HG03175 (cell line): ENCODE measurements at regions not wholly inside any gene's neighbourhood (a gene's known extent, or its start where the extent isn't known, plus 50 kb on each side); places are given as distances from the start of the nearest gene placed in this dataset.
"Not testable (repeated sequence)": the region's sequence is repeated elsewhere in the genome, so short reads cannot be mapped to it uniquely, and the experiment has no call there.

ENCODE experiments used
- ATAC-seq: cut with Tn5 transposase; IDR thresholded peaks from one replicate; pipeline ENCODE4 v1.9.1; 2021; ENCODE audit warnings: mild to moderate bottlenecking, moderate library complexity; ENCODE audit not compliant: unreplicated experiment

DNA sequence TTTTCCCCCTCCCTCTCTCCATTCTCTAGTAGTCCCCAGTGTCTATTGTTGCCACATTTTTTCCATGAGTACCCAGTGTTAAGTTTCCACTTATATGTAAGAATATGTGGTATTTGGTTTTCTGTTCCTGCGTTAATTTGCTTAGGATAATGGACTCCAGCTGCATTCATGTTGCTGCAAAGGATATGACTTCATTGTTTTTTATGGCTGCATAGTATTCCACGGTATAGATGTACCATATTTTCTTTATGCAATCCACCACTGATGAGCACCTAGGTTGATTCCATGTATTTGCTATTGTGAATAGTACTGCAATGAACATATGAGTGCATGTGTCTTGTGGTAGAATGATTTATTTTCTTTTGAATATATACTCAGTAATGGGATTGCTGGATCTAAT, 77.4 kb upstream of the MEGF10 start:
- no peak for ATAC-seq

DNA sequence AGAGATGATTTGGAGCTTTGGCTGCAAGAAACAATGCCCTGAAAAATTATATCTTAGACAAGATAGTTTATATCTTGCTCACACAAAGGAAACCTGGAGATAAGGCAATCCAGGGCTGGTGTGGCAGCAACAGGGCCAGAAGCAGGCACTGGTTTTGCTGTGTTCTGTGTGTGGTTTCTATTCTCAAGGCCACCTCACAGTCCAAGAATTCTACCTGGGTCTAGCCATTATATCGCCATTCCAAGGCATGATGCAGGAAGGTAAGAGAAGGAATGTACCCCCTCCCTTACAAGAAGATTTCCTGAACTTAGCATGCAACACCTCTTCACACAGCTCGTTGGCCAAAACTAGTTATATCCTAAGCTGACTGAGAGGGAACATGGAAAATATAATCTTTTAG, 74.5 kb upstream of the MEGF10 start:
- no peak for ATAC-seq

DNA sequence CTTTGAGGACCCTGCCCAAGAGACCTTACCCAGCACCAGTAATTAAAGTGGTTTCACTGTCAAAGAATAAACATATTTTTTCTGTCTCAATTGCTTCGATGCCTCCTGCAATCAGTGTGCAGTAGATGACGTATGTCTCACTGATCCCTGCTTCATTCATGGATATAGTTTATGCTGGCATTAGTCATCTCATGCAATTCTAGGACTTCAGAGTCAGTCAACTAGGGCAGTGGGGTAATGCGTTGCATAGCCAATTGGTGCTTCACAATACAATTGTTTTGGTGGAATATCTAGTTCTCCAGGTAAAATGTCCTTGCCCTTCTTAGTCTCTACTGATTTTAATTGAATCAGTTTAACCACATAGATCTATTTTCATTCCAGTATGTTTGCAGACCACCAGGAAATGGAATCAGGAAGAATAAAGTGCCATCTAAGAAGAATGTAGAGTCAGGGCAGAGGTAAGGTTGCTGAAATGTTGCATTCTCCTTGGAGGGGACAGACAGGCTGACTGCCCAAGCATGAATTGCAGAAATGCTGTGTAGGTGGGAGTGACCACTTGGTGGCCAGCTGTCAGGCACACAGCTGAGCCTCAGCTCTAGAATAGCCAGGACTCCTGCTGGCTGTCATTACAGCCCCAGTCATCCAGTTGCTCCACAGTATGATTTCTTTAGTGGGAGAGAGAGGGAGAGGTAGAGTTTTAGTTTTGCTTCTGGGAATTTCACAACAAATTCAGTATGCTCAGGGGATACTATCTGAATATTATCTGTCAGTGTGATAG, 73.5 kb upstream of the MEGF10 start:
- no peak for ATAC-seq

DNA sequence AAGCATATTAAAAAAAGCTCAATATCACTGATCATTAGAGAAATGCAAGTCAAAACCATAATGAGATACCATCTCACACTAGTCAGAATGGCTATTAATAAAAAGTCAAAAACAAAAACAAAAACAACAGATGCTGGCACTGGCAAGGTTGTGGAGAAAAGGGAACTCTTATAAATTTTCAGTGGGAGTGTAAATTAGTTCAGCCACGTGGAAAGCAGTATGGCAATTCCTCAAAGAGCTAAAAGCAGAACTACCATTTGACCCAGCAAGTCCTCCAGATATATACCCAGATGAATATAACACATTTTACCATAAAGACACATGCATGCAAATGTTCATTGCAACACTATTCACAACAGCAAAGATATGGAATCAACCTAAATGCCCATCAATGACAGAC, 68.7 kb upstream of the MEGF10 start:
- not testable (repeated sequence) for ATAC-seq

DNA sequence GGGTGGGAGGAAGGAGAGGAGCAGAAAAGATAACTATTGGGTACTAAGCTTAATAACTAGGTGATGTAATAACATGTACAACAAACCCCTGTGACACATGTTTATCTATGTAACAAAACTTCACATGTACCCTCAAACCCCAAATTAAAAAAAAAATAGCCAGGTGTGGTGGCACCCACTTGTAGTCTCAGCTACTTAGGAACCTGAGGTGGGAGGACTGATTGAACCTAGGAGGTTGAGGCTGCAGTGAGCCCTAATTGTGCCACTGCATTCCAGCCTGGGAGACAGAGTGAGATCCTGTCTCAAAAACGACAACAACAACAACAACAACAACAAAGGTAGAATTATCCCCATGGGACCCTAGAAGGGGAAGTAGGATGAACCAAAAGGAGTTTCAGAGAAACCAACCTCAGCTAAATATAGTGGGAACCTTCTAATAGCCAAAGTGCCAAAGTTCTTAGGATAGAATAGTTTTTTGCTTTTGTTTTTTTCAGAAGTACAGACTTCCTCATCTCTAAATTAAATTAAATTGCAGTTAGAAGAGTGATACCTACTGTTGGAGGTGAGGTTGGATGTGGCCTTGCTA, 67.9 kb upstream of the MEGF10 start:
- ATAC-seq, result peak; percentile 68

DNA sequence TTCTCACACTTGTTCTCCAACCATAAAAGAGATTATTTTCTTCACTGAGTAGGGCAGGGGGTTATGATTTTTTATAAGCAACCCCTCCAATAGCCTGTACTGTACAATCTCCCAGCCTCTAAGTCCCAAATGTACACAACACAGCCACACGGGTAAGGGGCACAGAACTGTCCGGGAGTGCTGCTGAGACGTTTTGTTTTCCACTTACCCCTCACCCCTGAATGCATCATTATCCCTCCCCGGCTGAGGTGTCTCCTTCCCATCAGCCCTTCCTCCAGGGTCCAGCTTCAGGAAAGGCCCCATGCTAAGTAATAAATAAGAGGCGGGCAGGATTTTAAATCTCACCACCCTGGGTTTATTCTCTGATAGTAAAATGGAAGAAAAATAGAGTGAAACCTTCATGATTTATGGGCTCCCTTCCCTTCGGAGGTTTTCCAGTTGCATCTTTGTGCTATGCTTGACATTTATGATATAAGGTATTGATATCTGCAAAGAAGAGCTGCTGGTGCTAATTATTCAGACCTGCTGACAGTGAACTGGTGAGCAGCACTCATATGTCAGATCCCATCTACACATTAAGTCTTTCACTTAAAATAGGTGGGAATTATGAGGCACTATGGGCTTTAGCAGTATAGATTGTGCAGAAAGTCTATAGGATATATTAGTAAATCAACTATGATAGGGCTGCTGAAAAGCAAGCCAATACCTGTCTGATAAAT, 67.2 kb upstream of the MEGF10 start:
- ATAC-seq, result peak; percentile 13

DNA sequence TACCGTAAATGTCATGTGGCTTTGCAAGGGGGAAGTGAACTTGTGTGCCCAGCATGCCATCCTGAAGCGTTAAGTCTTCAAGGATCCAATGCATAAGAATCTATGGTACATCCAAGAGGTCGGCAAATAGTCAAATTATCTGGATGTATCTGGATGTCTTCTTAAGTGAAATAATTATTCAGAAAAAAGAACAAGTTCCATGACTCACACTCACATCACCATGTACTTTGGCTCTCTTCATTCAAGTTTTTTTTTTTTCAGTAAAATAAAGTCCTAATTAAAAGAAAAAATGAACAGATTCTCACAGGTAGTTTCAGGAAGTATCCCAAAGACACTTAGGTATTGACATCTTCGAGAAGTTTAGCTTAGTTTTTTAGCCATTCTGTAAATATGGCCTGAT, 62.7 kb upstream of the MEGF10 start:
- ATAC-seq, result no peak

DNA sequence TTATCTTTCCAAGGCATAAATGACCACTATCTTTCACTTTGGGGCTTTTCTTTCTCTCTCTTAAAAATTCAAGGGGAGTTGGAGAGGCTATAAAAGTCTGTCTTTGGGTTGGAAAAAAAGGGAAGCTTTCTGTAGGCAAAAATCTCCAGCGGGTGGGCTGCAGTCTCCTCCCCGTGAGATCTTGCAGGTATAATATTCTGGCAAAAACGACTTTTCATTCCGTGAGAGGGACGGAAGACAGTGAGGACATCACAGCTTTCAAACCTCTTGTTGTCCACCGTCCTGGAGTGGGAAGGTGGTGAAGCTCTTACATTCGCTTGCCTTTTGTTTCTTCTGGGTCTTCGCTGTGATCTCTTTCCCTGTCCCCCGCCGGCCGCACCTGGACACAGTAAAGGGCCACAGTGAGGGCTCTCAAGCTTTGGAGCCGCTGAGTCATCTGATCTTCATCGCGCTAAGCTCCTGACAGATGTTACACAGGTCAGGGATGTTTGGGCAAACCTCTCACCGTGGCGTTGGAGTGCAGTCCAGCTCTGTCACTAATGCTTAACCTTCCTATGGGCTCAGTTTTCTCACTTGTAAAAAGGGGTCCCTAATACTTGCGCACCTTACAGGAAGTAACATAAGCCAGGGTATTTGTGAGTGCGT, 61.9 kb upstream of the MEGF10 start:
- ATAC-seq, result no peak

- peak; percentile 82 for ATAC-seq
Observed at GRCh38 chr5:127229185-127229889, 61.3 kb upstream of the MEGF10 start.

- no peak for ATAC-seq
Observed at GRCh38 chr5:127231118-127231517, 59.5 kb upstream of the MEGF10 start.

- no peak for ATAC-seq
Observed at GRCh38 chr5:127233590-127233989, 57.0 kb upstream of the MEGF10 start.

- ATAC-seq, result no peak
Observed at GRCh38 chr5:127235136-127235535, 55.5 kb upstream of the MEGF10 start.

- ATAC-seq, result no peak
Observed at GRCh38 chr5:127236254-127236653, 54.3 kb upstream of the MEGF10 start.
